BJ (cell line): ENCODE measurements at regions not wholly inside any gene's neighbourhood (a gene's known extent, or its start where the extent isn't known, plus 50 kb on each side); places are given as distances from the start of the nearest gene placed in this dataset.

ENCODE experiments used
- CTCF ChIA-PET: fragments of 350-600 bp; formaldehyde crosslinking; extraction: SDS; loops from one replicate; lab custom pipeline; 2021; ENCODE audit warnings: antibody characterized with exemption, inconsistent platforms; lab: Yijun Ruan, JAX
- POLR2A ChIA-PET: fragments of 300-600 bp; sonication (Branson Sonifier 250); formaldehyde crosslinking; extraction: SDS; loops from one replicate; lab custom pipeline; 2021; ENCODE audit warnings: antibody characterized with exemption; lab: Charles Lee
- DNase-seq: peaks from one replicate; pipeline ENCODE4 v3.0.0-alpha.2; 2011; ENCODE audit warnings: low read depth
- H3K27me3 ChIP-seq: 2 replicates; pipeline ENCODE4 v1.6.0; 2011; ENCODE audit warnings: low read length; ENCODE audit not compliant: control insufficient read depth, insufficient read depth
- H3K36me3 ChIP-seq: 2 replicates; pipeline ENCODE4 v1.5.1; 2011; ENCODE audit warnings: low read length; ENCODE audit not compliant: control insufficient read depth, insufficient read depth
- H3K4me3 ChIP-seq: 2 replicates; pipeline ENCODE4 v1.5.1; 2011; ENCODE audit warnings: low read depth, mild to moderate bottlenecking, control low read depth, low read length
- CTCF ChIP-seq: IDR thresholded peaks from 2 replicates; pipeline ENCODE4 v1.5.1; 2011; ENCODE audit warnings: low read depth, mild to moderate bottlenecking, control low read depth, inconsistent platforms, low read length, moderate library complexity; ENCODE audit not compliant: insufficient read depth

GRCh38 chr2:56630286-56630685, 446.5 kb downstream of the CCDC85A start:
- ChIA-PET POLR2A (no interaction called here), CTCF (no interaction called here)
- no peaks in the 10 kb centered on the region for H3K36me3 ChIP-seq
- no peak overlapping the region for H3K4me3 ChIP-seq
- no peaks in the 10 kb centered on the region for H3K27me3 ChIP-seq
- no peak for TF ChIP-seq CTCF
- no peak for DNase-seq

- ChIA-PET POLR2A (no interaction called here), CTCF (no interaction called here)
- Histone ChIP-seq H3K27me3 (no peaks in the 10 kb centered on the region), H3K36me3 (no peaks in the 10 kb centered on the region), H3K4me3 (no peak overlapping the region)
- DNase-seq = no peak
- no peak for TF ChIP-seq CTCF
Observed at GRCh38 chr2:56647997-56648396, 464.2 kb downstream of the CCDC85A start.

- no peak for TF ChIP-seq CTCF
- DNase-seq = no peak
- Histone ChIP-seq H3K27me3 (no peaks in the 10 kb centered on the region), H3K36me3 (no peaks in the 10 kb centered on the region), H3K4me3 (no peak overlapping the region)
- POLR2A ChIA-PET = no interaction called here
- CTCF ChIA-PET = no interaction called here
Observed at GRCh38 chr2:56648802-56649201, 465.0 kb downstream of the CCDC85A start.

- DNase-seq = no peak
- ChIA-PET POLR2A (no interaction called here), CTCF (no interaction called here)
- Histone ChIP-seq H3K4me3 (no peak overlapping the region), H3K36me3 (no peaks in the 10 kb centered on the region), H3K27me3 (no peaks in the 10 kb centered on the region)
- no peak for TF ChIP-seq CTCF
Observed at GRCh38 chr2:56654936-56655335, 471.1 kb downstream of the CCDC85A start.

GRCh38 chr2:56656826-56657225, 473.0 kb downstream of the CCDC85A start:
- ChIA-PET CTCF (no interaction called here), POLR2A (no interaction called here)
- Histone ChIP-seq H3K4me3 (no peak overlapping the region), H3K27me3 (no peaks in the 10 kb centered on the region), H3K36me3 (no peaks in the 10 kb centered on the region)
- no peak for TF ChIP-seq CTCF
- no peak for DNase-seq
